WI38 (cell line): ENCODE measurements at regions not wholly inside any gene's neighbourhood (a gene's known extent, or its start where the extent isn't known, plus 50 kb on each side); places are given as distances from the start of the nearest gene placed in this dataset.
"Not testable (repeated sequence)": the region's sequence is repeated elsewhere in the genome, so short reads cannot be mapped to it uniquely, and the experiment has no call there.

Experiments
- H3K4me3 ChIP-seq: 2 replicates; pipeline ENCODE4 v1.5.1; 2011; ENCODE audit warnings: low read depth, mild to moderate bottlenecking, control low read depth, low read length
- CTCF ChIP-seq: IDR thresholded peaks from 2 replicates; pipeline ENCODE4 v1.5.1; 2012; ENCODE audit warnings: low read depth, mild to moderate bottlenecking, control low read depth, low read length

DNA sequence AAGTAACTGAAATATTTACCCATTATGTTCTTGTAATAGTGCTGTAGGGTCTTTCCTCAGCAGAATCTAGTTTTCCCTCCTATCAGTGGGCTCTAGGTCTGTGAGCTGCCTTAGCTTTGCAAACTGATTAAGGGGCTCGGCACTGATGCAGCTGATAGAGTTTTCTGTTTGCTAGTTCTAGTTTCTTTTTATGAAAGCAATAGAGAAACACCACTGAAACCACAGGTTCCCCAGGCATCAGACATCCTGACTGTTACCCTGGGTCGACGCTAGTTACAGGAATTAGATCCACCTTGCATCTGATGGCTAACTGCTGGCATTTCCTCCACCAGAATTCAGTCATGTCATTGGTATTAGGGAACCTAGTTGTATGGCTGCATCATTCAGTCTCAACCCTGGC, 225.0 kb upstream of the VCX start:
- H3K4me3 ChIP-seq = no peak overlapping the region
- TF ChIP-seq CTCF = no peak

DNA sequence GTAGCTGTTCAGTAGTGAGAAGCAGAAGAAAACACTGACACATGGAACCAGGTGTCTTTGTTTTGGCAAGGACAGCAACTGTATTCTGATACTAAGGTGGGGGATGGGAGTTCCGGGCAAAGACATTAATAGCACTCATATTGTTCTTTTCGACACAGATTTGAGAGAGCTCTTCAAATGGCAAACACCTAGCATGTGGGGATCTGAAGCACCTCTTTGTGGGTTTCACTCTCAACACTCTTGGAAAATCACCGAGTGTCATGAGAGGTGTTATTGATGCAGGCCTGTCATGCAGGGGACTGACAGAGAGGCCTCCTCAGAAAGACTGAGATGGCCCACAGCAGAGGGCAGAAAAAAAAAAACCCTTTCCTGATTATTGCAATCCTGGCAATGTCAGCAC, 228.4 kb upstream of the VCX start:
- TF ChIP-seq CTCF = no peak
- no peak overlapping the region for H3K4me3 ChIP-seq

DNA sequence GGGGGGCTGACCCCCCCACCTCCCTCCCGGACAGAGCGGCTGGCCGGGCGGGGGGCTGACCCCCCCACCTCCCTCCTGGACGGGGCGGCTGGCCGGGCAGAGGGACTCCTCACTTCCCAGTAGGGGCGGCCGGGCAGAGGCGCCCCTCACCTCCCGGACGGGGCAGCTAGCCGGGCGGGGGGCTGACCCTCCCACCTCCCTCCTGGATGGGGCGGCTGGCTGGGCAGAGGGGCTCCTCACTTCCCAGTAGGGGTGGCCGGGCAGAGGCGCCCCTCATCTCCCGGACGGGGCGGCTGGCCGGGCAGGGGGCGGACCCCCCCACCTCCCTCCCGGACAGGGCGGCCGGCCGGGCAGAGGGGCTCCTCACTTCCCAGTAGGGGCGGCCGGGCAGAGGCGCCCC, 234.3 kb upstream of the VCX start:
- H3K4me3 ChIP-seq = not testable (repeated sequence)

DNA sequence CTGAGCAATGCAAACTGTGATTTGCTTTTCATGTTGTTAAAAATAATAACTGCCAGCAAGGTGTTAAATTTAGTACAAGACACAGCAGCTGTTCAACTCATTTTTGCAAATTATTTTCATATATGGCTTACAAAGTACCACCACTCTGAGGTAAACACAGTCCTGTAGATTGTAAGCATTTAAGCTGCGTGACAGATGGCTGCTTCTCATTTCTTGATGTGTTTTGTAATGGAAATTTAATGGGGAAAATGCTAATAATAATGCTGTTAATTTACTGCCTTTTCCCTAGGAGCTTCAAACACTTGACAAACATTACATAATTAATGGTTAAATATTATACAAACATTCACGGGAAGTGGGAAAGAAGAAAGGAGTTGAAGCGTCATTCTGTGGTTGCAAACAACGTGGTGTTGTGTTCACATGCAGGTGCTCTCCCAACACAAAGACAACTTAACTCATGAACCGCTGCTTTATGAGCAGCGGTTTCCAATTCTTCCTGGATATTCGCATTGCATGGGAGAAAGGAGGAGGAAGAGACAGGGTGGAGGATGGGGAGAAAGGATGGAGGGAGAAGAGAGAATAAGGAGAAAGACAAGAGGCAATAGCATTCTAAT, 236.8 kb upstream of the VCX start:
- H3K4me3 ChIP-seq = no peak overlapping the region
- no peak for TF ChIP-seq CTCF

GRCh38 chrX:7603387-7603786, 239.6 kb upstream of the VCX start:
- H3K4me3 ChIP-seq = no peak overlapping the region
- TF ChIP-seq CTCF = no peak

DNA sequence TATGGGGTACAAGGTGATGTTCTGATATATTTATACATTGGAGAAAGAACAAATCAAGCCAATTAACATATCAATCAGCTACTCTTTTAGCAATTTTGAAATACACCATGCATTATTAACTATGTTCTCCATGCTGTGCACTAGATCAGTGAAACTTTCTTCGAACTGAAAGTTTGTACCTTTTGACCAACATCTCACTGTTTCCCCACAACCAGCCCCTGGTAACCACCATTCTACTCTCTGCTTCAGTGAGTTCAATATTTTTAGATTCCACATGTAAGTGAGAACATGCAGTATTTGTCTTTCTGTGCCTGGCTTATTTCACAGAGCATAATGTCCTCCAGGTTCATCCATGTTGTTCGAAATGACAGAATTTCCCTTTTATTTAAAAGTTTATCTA, 246.1 kb upstream of the VCX start:
- TF ChIP-seq CTCF = no peak

GRCh38 chrX:7593370-7593769, 249.6 kb upstream of the VCX start:
- H3K4me3 ChIP-seq = not testable (repeated sequence)

More for the DNA sequence above, 246.1 kb upstream of the VCX start:
- H3K4me3 ChIP-seq = no peak overlapping the region

- peak; percentile 59; the same call in 1 of the 2 replicates for TF ChIP-seq CTCF
- H3K4me3 ChIP-seq = no peak overlapping the region
These were observed 256.8 kb upstream of the VCX start for GRCh38 chrX:7586126-7586525.
